HUES64 (cell line): ENCODE measurements at regions not wholly inside any gene's neighbourhood (a gene's known extent, or its start where the extent isn't known, plus 50 kb on each side); places are given as distances from the start of the nearest gene placed in this dataset.

Source experiments
- H3K27ac ChIP-seq: 2 replicates; pipeline ENCODE4 v1.7.0; 2013; ENCODE audit warnings: low read depth, low read length, inconsistent platforms
- H3K27me3 ChIP-seq: 2 replicates; pipeline ENCODE4 v1.6.1; 2013; ENCODE audit warnings: mild to moderate bottlenecking, low read length; ENCODE audit not compliant: insufficient read depth
- H3K36me3 ChIP-seq: 2 replicates; pipeline ENCODE4 v1.6.1; 2013; ENCODE audit warnings: mild to moderate bottlenecking, low read length; ENCODE audit not compliant: insufficient read depth
- H3K4me1 ChIP-seq: 2 replicates; pipeline ENCODE4 v1.6.1; 2013; ENCODE audit warnings: mild to moderate bottlenecking, low read length, moderate library complexity; ENCODE audit not compliant: insufficient read depth
- H3K4me3 ChIP-seq: 2 replicates; pipeline ENCODE4 v1.5.1; 2013; ENCODE audit warnings: mild to moderate bottlenecking, low read length, moderate library complexity
- H3K9ac ChIP-seq: 2 replicates; pipeline ENCODE4 v1.6.1; 2013; ENCODE audit warnings: mild to moderate bottlenecking, low read depth, low read length
- H3K9me3 ChIP-seq: 2 replicates; pipeline ENCODE4 v1.6.1; 2013; ENCODE audit warnings: low read depth, low read length; ENCODE audit not compliant: insufficient read depth
- WGBS: fragments of 150-250, 120-280 bp; methylation state at CpG from one replicate; pipeline ENCODE4 v1.1.7; 2013; ENCODE audit warnings: missing lambda C conversion rate; 5-methylcytosine and 5-hydroxymethylcytosine counted together

DNA sequence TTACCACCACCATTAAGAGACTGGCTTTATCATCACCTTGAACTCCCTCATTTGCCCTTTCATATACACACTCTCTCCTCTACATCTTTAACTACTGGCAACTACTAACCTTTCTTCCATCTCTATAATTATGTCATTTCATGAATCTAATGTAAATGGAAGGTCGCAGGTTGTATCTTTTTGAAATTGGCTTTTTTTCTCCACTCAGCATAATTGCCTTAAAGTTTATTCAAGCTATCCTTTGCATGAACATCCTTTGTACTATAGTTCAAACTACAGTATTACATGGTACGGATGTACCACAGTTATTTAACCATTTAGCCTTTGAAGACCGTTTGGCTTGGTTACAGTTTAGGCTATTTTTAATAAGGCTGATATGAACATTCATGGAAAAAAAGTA lies 129.5 kb upstream of the ZNF804A start:
- H3K9me3 ChIP-seq, result no peaks in the 10 kb centered on the region
- no peaks in the 10 kb centered on the region for H3K27me3 ChIP-seq
- 90% methylated on average over 2 of the region's 3 CpGs for WGBS
- H3K9ac ChIP-seq, result no peak overlapping the region
- no peaks in the 10 kb centered on the region for H3K4me1 ChIP-seq
- no peak overlapping the region for H3K4me3 ChIP-seq
- no peak overlapping the region for H3K27ac ChIP-seq
- no peaks in the 10 kb centered on the region for H3K36me3 ChIP-seq

DNA sequence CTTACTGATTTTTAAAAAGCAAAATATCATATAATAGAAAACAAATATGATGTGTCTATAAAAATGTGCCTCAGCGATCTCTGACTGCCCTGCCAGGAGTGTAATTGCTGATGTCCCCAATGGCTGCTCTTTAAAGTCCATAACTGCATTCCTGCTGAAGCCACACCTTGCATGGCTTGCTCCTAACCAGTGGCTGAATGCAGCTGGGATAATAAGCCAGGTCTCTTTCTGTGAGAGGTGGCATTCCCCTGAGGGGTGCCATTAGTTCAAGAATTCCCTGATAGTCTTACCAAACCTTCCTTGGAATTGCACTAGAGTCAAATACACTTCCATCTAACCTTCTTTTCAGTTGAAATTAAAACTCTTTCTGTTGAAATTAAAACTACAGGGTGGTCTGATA lies 125.8 kb upstream of the ZNF804A start:
- Histone ChIP-seq H3K9me3 (no peaks in the 10 kb centered on the region), H3K4me1 (no peaks in the 10 kb centered on the region), H3K9ac (no peak overlapping the region), H3K27me3 (no peaks in the 10 kb centered on the region), H3K27ac (no peak overlapping the region), H3K4me3 (no peak overlapping the region), H3K36me3 (no peaks in the 10 kb centered on the region)
- 100% methylated on average over 1 of the region's 1 CpG for WGBS

DNA sequence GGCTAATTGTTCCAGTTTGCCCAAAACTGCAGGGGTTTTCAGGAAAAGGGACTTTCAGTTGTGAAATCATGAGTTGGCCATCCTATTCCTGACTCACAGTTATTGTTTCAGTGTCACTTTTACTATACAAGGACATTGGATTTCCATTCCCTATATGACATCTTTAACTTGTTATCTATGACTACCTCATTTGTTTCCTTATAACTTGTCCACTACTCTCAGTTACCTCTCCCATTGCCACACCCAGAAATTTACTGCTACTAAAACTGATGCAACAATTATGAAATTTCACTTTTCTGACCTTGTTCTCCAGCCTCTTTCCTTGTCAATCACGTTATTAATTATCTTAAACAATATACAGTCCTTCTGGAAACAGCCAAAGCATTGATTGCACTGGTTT lies 116.5 kb upstream of the ZNF804A start:
- 85% methylated on average over 1 of the region's 1 CpG for WGBS
- no peaks in the 10 kb centered on the region for H3K4me1 ChIP-seq
- no peak overlapping the region for H3K27ac ChIP-seq
- H3K9me3 ChIP-seq, result no peaks in the 10 kb centered on the region
- no peak overlapping the region for H3K4me3 ChIP-seq
- no peaks in the 10 kb centered on the region for H3K27me3 ChIP-seq
- H3K9ac ChIP-seq, result no peak overlapping the region
- no peaks in the 10 kb centered on the region for H3K36me3 ChIP-seq

DNA sequence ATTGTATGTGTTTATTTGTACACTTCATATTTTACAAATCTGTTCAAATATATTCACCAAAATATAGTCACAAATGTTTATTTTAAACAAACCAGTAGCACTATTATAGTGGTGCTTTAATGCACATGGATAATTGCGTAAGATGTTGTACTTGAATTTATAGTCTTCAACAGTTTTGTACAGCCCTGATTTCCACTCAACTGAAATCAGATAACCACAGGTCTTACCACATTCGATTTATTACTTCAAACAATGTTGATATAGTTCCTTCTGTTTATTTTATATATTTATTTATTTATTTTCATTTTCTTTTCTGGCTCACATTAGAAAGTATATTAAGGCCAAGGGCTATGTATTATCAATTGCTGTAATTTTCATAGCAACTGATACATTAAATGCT lies 99.4 kb upstream of the ZNF804A start:
- Histone ChIP-seq H3K4me1 (no peaks in the 10 kb centered on the region), H3K27me3 (no peaks in the 10 kb centered on the region), H3K9me3 (no peaks in the 10 kb centered on the region), H3K27ac (no peak overlapping the region), H3K9ac (no peak overlapping the region), H3K36me3 (no peaks in the 10 kb centered on the region), H3K4me3 (no peak overlapping the region)
- WGBS, result no CpG with 5 or more reads among the region's 2 CpGs

DNA sequence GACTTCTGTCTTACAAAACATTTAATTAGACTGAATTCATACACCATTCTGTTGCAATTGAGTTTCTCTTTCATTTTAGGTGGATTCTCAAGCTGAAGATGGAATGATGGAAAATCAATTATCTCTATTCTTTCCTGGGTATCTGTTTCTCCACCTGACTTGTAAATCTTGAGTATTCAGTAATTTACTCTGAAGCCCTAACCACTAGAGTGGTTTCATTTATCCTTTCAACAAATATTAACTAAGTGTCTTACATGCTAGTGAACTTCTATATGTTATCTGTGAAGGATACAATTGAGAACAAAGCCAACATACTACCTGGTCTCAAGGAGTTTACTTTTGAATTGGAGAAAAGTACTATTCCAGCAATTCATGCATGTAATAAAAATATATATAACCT lies 94.1 kb upstream of the ZNF804A start:
- Histone ChIP-seq H3K36me3 (no peaks in the 10 kb centered on the region), H3K27ac (no peak overlapping the region), H3K9ac (no peak overlapping the region)

DNA sequence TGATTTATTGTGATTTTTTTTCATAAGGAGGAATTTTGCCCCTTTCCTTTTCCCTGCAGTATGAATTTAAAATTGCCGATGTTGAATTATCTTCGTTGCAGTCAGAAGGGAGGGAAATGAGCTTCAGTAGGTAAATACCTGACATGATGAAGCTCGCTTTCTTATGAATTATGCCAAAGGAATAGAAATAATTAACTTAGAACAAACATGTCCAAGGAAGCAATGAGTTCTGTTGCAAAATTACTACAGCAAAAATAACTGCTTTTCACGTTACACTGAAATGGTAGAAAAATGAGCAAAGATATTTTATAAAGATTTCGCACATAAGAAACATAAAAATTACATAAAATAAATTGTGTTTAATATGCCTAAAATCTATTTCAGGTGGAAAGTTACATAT lies 91.1 kb upstream of the ZNF804A start:
- H3K9me3 ChIP-seq, result no peaks in the 10 kb centered on the region; the same call in 1 of the 2 replicates
- no peaks in the 10 kb centered on the region for H3K36me3 ChIP-seq
- peaks cover 8% of the 10 kb centered on the region; the same call in 1 of the 2 replicates for H3K4me1 ChIP-seq
- H3K27ac ChIP-seq, result no peak overlapping the region
- H3K9ac ChIP-seq, result no peak overlapping the region
- no peak overlapping the region for H3K4me3 ChIP-seq
- H3K27me3 ChIP-seq, result no peaks in the 10 kb centered on the region
- 100% methylated on average over 2 of the region's 5 CpGs for WGBS

More for the DNA sequence above, 94.1 kb upstream of the ZNF804A start:
- H3K4me1 ChIP-seq, result peaks cover 8% of the 10 kb centered on the region; the same call in 1 of the 2 replicates
- no peak overlapping the region for H3K4me3 ChIP-seq
- no peaks in the 10 kb centered on the region for H3K27me3 ChIP-seq
- H3K9me3 ChIP-seq, result no peaks in the 10 kb centered on the region

DNA sequence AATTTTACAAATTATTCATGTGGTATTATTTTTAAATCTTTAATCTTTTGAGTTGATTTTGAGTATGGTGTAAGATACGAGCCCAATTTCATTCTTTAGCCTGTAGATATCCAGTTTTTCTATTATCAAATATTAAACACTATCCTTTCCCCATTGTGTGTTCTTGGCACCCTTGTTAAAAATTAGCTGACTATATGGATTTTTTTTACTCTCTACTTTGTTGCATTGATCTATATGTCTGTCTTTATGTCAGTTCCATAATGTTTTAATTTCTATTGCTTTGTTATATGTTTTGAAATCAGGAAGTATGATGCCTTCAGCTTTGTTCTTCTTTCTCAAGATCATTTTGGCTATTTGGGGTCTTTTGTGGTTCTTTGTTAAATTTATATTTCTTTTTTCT lies 80.9 kb upstream of the ZNF804A start:
- no peaks in the 10 kb centered on the region for H3K36me3 ChIP-seq
- no peaks in the 10 kb centered on the region for H3K27me3 ChIP-seq
- H3K9me3 ChIP-seq, result no peaks in the 10 kb centered on the region
- H3K4me3 ChIP-seq, result no peak overlapping the region
- H3K4me1 ChIP-seq, result no peaks in the 10 kb centered on the region
- no peak overlapping the region for H3K27ac ChIP-seq
- H3K9ac ChIP-seq, result no peak overlapping the region
- WGBS, result no CpG with 5 or more reads among the region's 1 CpG

DNA sequence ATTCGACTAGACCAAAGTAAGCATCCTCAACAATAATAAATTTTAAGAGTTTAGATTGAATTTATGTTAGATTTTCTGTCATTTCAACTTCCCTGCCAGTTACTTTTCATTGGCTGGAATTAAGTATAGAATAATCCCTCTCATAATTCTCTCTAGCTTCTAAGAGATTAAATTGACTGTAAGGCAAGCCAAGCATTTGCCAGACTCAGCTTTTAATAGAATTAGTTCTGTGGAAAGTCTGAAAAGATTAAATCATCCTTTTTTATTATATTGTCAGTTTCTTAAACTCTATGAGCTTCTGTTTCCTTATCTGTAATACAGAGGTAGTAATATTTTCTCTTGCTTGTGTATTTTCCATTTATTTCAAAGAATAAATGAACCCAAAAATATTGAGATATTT lies 77.9 kb upstream of the ZNF804A start:
- Histone ChIP-seq H3K9ac (no peak overlapping the region), H3K36me3 (no peaks in the 10 kb centered on the region), H3K4me1 (no peaks in the 10 kb centered on the region), H3K9me3 (no peaks in the 10 kb centered on the region), H3K27ac (no peak overlapping the region), H3K4me3 (no peak overlapping the region), H3K27me3 (no peaks in the 10 kb centered on the region)
- no CpG with 5 or more reads among the region's 1 CpG for WGBS

DNA sequence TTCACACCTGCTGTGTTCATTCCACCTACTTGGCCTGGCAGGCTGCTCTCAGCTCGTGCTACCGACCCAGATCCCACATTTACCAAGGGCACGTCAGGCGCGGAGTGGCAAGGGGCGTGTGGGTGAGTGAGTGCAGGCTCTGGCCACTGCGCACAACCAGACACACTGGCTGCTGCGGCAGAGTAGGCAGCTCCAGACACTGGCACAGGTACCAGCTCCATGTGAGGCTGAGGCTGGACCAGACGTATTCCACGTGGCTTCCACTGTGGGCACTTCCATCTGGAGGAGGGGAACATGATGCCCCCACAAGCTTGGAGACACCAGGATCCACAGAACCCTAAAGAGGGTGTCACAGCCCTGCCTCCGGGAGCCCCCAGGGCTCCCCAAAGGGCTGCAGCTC lies 74.6 kb upstream of the ZNF804A start:
- peaks cover 23% of the 10 kb centered on the region for H3K9me3 ChIP-seq
- no peaks in the 10 kb centered on the region for H3K36me3 ChIP-seq
- no peak overlapping the region for H3K4me3 ChIP-seq
- no peaks in the 10 kb centered on the region for H3K27me3 ChIP-seq
- H3K9ac ChIP-seq, result no peak overlapping the region
- 97% methylated on average over 11 of the region's 11 CpGs for WGBS
- no peak overlapping the region for H3K27ac ChIP-seq
- no peaks in the 10 kb centered on the region for H3K4me1 ChIP-seq

DNA sequence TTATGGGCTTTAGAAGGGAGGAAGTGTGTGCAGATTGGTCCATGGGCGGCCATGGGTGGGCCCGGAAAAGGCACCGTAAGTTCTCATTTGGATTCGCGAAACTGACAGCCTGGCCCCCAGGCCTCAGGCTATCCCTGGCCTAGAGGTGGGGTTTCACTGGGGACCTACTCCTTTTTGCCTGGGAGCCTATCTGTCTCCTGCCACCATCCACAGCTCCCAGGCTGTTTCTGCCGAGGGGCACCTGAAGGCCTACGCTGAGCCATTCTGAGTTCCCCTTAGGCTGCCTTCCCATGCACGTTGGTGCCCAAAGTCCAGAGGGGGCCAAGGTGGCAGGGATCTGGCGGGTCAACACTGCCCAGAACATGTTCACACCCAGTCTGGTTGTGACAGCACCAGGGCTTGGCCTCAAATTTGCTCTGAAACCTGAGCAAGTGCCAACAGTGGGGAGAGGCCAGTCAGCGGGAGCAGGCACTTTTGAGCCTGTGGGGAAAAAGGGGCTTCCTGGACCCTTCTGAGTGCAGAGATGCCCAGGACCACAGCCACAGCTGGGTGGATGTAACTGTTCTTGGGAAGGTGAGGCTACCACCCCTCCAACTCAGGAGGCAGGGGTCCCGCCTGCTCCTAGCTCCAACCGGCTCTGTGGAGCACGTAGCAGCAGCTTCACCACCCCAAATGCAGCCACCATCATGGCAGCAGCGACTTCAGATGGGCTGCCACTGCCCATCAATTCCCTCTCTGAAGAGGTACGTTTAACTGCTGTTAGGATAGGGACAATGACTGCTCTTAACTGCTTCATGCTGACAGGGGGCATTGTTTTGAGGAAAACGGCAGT lies 73.6 kb upstream of the ZNF804A start:
- 95% methylated on average over 16 of the region's 16 CpGs for WGBS
- Histone ChIP-seq H3K36me3 (no peaks in the 10 kb centered on the region), H3K4me3 (no peak overlapping the region), H3K4me1 (no peaks in the 10 kb centered on the region), H3K27ac (no peak overlapping the region), H3K9ac (no peak overlapping the region), H3K27me3 (no peaks in the 10 kb centered on the region), H3K9me3 (peaks cover 30% of the 10 kb centered on the region)

DNA sequence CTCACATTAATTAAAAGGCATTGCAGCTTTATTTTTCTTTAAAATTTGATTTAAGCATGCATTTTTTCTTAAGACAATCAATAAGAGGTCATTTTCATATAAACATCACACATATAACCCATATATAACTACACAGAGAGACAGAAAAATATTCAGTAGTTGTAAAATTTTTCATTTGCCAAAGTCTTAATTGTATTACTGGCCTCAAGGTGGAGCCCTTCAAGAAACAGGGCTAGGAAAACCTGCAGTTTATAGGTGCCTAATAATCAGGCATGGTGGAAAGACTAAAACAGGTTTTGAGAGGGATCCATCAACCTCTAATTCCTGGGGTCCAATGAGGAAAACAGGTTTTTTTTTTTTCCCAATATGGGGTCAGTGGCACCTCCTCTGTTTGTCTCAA lies 71.3 kb upstream of the ZNF804A start:
- Histone ChIP-seq H3K36me3 (no peaks in the 10 kb centered on the region), H3K4me3 (no peak overlapping the region), H3K27ac (no peak overlapping the region), H3K27me3 (no peaks in the 10 kb centered on the region), H3K9me3 (peaks cover 30% of the 10 kb centered on the region), H3K4me1 (no peaks in the 10 kb centered on the region), H3K9ac (no peak overlapping the region)

DNA sequence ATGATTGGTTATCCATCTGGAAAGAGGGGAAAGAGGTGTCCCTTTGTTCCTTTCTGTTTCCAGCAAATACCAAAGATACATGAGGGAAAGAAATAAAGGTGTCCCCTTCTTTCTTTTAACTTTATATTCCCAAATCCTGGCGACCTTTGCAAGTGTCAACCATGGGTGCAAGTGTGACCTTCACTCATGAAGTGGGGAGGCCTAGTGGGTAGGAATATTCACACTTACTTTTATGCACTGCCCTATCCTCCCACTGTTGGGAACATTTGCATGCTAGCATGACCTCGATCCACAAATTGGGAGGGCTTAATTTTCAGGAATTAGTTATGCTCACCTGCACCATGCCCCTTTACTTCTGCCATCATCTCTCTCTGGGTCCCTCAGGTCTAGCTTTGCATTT lies 70.2 kb upstream of the ZNF804A start:
- no peaks in the 10 kb centered on the region for H3K36me3 ChIP-seq
- no peak overlapping the region for H3K9ac ChIP-seq
- no peaks in the 10 kb centered on the region for H3K27me3 ChIP-seq
- H3K27ac ChIP-seq, result no peak overlapping the region
- H3K4me3 ChIP-seq, result no peak overlapping the region
- peaks cover 30% of the 10 kb centered on the region for H3K9me3 ChIP-seq
- WGBS, result 73% methylated on average over 1 of the region's 2 CpGs
- H3K4me1 ChIP-seq, result no peaks in the 10 kb centered on the region
